Umbilical cord (tissue), 1 donor: ENCODE measurements at regions not wholly inside any gene's neighbourhood (a gene's known extent, or its start where the extent isn't known, plus 50 kb on each side); places are given as distances from the start of the nearest gene placed in this dataset.
"Not testable (repeated sequence)": the region's sequence is repeated elsewhere in the genome, so short reads cannot be mapped to it uniquely, and the experiment has no call there.

ENCODE experiments used
- DNase-seq: peaks from one replicate; pipeline ENCODE4 v3.0.0-alpha.2; 2015; ENCODE audit warnings: low spot score

DNA sequence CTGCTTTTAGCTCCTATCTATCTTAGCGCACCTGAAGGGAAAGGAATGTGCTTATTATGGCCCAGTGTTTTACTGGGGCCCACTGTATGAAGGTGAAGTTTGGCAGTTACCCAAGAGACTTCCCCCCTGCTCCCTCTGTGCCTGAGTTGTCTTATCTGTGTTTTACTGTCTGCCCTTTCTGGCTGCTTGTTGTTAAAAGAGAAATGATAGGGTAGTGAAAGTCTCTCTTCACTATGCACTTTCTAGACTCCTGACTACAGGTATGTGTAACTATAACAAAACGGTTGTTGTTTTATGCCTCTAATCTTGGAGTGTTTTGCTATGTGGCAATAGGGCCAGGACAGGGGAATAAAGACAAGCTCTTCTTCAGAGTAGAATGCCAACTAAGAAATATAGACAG is 326.9 kb downstream of the KIF20B start:
- DNase-seq = no peak

DNA sequence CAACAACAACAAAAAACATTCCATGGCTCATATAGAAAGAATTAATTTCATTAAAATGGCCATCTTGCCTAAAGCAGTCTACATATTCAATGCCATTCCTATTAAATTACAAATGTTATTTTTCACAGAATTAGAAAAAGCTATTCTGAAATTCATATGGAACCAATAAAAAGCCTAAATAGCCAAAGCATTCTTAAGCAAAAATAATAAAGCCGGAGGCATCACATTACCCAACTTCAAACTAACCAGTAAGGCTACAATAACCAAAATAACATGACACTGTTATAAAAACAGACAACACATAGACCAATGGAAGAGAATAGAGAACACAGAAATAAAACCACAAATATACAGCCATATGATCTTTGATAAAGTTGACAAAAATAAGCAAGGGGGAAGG is 330.4 kb downstream of the KIF20B start:
- DNase-seq = no peak

DNA sequence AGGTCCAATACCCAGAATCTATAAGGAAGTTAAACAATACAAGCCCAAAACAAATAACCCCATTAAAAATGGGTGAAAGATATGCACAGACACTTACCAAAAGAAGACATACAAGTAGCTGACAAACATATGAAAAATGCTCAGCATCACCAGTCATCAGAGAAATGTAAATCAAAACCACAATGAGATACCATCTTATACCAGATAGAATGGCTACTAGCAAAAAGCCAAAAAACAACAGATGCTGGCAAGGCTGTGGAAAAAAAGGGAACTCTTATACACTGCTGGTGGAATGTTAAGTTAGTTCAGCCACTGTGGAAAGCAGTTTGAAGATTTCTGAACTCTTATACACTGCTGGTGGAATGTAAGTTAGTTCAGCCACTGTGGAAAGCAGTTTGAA is 331.1 kb downstream of the KIF20B start:
- no peak for DNase-seq

DNA sequence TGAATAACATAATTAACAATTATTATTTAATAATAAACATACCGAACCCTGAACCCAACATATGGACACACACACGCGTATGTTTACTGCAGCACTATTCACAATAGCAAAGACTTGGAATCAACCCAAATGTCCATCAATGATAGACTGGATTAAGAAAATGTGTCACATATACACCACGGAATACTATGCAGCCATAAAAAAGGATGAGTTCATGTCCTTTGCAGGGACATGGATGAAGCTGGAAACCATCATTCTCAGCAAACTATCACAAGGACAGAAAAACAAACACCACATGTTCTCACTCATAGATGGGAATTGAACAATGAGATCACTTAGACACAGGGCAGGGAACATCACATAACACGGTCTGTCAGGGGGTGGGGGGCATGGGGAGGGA is 333.5 kb downstream of the KIF20B start:
- DNase-seq = not testable (repeated sequence)

DNA sequence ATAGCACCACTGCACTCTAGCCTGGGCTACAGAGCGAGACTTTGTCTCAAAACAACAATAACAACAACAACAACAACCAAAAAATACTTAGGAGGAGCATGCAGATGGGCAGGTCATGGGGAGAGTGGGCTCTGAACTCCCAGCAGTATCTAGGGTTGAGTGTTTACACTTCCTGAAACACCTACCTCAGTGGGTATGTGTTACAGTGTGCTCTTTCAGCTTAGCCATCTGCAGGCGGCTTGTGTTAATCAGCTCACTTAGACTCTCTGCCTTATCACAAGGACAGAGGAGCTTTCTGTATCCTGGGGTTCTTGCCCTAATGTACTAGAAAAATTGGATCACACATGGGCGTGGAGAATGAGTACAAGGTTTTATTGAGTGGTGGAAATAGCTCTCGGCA is 340.2 kb downstream of the KIF20B start:
- no peak for DNase-seq

DNA sequence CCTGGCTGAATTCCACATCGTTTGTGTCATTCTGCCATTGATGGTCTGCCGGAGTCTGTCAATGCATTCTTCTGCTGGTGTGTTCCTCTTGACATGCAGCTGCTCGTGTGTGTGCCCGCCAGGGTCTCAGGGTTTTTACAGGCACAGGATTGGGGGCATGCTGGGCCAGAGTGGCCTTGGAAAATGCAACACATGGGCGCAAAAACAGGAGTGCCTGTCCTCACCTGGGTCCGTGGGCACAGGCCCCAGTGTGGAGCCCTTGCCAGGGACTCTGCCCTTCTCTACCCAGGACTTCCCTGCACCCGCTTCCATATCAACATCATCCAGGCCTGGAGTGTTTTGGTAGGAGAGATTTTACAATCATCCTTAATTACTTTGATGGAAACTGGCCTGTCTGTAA is 340.7 kb downstream of the KIF20B start:
- DNase-seq = no peak

DNA sequence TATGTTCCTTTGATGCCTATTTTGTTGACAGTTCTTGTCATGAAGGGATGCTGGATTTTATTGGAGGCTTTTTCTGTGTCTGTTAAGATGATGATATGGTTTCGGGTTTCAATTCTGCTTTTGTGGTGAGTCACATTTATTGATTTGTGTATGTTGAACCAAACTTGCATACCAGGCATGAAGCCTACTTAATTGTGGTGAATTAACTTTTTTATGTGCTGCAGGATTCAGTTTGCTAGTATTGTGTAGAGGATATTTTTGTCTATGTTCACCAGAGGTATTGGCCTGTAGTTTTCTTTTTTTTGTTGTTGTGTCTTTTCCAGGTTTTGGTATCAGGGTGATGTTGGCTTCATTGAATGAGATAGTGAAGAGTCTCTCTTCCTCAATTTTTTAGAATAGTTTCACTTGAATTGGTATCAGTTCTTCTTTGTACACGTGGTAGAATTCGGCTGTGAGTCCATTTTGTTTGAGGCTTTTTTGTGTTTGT is 345.9 kb downstream of the KIF20B start:
- DNase-seq = no peak

DNA sequence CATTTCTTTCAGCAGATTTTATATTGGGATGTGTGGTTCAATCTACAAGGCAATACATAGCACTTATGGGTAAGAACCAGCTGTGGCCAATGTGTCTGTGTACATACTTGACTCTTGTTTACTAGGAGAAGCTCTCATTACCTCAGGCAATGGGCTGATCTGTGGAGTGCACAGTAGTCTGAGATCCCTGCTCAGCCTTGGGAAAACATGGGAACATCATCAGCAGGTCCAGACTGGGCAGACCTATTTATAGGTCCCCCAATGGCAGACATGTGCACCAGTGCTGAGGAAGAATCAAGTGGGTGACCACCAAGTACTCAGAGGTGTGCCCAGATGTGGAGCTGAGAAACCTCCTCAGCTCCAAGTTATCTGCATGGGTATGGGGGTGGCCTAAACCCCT is 349.7 kb downstream of the KIF20B start:
- no peak for DNase-seq

DNA sequence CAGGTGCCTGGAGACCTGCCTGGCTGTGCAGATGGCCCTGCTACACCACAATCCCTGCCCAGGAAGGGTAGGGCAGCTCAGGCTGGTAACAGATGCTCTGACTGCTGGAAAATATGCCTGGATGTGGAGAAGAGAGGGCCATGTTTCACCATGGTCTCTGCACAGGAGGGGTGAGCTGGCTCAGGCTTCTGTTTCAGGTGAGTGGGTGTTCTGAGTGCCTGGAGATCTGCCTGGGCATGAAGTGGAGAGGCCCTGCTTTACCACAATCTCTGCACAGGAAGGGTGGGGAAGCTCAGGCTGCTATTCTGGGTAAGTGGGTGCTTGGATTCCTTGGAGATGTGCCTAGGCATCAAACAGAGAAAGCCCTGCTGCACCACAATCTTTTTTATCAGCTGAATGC is 350.1 kb downstream of the KIF20B start:
- peak; percentile 19 for DNase-seq

DNA sequence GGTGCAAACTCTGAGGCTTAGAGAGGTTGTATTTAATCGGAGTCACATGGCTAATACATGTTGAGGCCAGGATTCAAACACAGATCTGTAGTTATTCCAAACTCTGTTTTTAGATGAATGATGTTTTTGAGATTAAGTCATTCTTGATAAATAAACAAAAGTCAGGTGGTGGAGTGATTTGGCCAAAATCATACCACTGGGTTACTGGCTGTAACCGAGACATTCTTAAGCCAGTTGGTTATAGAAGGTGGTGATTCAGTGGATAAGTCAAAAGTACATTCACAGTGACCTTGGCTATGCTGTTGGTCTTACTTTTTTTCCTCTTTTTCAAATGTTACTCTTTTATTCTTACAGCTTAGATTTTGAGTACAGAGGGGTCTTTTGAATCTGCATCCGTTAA is 361.4 kb downstream of the KIF20B start:
- no peak for DNase-seq

DNA sequence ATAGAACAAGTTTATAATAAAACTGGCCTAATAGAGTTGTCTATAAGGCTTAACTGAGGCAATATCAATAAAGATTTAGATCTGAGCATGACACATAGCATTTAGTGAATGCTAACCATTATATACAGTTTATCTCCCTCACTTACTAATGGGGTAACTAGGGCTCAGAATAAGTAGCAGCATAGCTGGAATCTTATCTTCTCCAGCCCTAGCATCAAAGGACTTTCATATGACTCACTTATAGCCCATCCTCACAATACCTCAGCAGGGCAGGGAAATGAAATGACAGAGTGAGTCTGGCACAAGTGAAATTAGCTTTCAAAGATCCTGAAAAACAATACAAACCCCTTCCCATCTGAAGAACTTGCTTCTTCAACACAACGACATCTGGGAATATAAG is 362.9 kb downstream of the KIF20B start:
- peak; percentile 69 for DNase-seq

DNA sequence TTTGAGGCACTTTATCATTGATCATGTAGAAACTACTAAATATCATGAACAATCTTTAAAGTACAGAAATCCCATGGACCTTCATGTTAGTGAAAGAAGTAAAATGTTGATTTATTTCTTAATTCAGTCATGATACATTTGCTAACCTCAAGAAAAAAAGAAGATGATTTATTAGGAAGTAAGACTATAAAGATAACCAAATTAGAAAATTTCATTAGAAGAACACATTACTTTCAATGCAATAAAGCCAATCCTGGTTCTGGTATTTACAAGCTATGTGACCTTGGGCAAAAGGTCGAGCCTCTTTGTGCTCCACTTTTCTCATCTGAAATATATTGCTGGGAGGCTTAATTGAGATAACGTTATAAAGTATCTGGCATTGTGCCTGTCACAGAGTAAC is 365.0 kb downstream of the KIF20B start:
- DNase-seq = peak; percentile 52

DNA sequence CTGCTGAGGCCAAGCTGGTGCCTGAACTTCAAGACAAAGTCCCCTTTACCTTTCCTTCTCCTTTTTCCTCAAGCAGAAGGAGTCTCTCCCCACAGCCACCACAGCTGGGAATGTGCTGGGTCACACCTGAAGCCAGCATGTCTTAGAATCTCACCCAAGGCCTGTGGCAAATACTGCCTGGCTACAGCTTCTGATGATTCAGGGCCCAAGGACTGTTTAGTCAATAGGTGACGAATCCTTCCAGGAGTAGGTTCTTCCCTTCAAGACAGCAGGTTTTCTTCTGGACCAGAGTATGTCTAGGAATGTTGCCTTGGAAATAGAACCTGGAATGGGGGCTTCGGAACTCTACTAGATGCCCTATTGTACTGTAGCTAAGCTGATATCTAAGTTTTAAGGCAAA is 374.6 kb downstream of the KIF20B start:
- no peak for DNase-seq

DNA sequence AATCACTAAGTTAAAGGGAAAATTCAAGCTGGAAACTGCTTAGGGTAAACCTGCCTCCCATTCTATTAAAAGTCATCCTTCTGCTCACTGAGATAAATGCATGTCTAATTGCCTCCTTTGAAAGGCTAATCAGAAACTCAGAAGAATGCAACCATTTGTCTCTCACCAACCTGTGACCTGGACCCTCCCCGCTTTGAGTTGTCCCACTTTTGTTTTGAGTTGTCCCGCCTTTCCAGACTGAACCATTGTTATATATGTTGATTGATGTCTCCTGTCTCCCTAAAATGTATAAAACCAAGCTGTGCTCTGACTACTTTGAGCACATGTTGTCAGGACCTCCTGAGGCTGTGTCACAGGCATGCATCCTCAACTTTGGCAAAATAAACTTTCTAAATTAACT is 378.4 kb downstream of the KIF20B start:
- DNase-seq = no peak

DNA sequence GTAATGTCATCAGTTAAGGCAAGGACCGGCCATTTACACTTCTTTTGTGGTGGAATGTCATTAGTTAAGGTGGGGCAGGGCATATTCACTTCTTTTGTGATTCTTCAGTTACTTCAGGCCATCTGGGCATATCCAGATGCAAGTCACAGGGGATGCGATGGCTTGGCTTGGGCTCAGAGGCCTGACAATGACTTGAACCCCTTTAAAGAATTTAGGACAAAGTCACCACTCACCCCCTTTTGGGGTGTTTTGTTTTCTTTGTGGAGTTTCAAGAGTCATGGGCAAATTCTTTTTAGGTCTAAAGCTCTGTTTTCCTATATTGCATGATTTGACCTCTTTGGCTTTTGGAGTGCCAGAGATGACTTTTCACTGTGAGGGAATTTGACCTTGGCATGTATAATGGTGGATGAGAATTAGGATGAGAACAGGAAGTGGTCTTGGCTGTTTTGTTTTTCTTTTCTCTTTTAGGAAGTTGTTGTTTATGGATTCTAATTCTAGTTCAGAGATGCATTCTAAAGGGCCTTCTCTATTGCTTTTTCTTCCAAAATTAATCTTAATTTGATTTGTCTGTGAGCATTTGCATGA is 385.3 kb downstream of the KIF20B start:
- DNase-seq = not testable (repeated sequence)

DNA sequence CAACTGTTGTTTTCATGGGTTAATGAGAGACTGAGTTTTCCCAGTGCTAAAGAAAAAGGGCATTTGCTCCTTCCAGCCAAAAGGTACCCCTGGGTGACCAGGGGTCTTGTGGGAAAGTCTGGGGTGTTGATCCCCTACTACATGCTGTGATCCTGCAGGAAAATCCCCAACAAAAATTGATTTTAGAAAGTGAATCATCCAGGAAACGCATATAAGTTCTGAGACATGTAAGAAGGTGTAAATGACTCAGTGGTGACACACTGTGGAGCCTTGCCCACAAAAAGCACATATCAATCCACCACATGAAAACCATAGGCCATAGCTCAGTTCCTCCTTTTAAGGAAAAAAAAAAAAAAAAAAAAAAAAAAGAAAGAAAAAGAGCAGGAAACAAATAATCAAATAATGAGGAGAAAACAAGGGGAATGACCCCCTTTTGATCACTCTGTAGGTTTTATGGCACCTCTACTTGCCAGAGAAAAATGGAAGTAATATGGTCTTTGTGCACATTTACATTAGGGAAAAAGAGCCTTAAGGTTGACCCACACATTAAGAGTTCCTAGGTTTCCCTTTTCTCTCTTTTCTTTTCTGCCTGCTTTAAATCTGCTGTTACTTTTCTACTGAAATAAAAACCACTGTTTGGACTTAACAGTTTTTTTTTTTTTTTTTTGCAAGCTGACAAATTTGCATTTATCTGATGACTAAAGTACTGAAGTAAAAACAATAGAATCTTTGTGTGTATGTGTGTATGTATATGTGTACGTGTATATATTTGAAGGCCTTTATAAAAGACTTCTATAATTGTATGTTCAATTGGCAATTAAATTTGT is 386.0 kb downstream of the KIF20B start:
- DNase-seq = no peak

DNA sequence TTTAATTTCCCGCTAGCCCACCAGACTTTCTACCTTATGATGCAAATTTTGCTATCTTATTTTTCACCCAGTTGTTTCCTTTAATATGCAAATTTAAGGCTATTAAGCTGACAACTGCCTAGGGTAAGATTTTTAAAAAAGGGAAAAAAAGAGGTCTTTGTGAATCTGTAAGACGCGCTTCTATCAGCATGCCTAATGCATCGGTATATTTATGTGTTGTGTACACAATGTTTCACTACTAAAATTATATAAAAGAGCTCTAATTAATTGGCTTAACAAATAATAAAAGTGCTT is 386.6 kb downstream of the KIF20B start:
- DNase-seq = no peak

DNA sequence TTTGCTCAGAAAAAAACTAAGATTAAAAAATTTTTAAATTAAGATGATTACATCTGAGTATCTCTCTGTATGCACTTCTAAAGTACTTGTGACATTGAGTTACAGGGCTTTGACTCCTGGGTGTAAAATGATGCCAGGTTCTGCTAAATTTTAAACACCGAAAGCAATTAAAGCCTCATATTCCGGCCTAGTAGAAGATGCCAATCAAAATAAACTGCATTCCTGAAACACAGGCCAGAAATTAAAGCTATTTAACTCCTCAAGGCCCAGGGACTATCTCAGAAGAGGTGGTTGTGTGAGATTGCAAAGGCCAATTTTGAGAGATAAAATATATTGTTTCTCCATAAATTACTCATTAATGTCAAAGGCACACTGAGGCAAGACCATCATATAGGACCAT is 388.3 kb downstream of the KIF20B start:
- no peak for DNase-seq

DNA sequence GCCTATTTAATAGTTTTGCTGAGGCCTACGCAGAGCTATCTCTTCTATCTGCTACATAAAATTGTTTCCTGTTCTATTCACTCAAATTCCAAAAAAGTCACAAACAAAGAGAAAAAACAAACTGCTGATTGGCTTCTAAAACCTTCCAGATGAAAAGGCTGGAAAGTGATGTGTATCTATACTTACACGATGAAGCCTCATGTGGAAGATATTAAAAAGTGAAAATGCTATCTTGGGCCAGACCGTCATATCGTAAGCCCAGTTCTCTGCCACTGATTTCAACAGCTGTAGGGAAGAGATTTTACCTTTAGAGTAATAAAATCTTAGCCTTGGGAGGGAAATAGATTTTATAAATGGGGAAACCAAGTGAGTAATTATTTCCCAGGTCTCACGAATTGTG is 394.8 kb downstream of the KIF20B start:
- DNase-seq = no peak

DNA sequence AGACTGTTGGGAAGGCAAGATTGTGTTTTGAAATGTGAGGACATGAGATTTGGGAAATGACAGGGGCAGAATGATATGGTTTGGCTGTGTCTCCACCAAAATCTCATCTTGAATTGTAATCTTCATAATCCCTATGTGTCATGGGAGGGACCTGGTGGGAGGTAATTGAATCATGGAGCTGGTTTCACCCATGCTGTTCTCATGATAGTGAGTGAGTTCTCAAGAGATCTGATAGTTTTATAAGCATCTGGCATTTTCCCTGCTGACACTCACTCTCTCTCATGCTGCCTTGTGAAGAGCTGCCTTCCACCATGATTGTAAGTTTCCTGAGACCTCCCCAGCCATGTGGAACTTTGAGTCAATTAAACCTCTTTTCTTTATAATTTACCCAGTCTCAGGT is 406.2 kb downstream of the KIF20B start:
- DNase-seq = not testable (repeated sequence)

DNA sequence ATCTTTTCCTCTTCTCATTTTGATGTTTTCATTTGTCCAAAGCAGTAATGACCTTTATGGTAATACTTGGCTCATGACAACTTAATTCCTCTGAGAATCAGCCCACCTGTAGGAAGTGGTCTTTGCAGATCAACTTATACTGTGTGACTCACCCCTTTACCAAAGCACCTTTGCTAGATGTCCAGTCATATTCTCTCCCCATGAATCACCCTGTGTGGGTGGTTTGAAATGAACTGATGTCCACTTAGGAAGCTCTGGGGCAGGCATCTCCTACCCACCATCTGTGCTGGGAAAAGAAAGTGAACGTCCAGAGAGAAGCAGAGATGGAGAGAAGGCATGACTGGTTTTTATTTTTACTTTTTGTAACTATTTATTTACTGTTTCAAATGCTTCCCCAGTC is 410.3 kb downstream of the KIF20B start:
- DNase-seq = no peak

DNA sequence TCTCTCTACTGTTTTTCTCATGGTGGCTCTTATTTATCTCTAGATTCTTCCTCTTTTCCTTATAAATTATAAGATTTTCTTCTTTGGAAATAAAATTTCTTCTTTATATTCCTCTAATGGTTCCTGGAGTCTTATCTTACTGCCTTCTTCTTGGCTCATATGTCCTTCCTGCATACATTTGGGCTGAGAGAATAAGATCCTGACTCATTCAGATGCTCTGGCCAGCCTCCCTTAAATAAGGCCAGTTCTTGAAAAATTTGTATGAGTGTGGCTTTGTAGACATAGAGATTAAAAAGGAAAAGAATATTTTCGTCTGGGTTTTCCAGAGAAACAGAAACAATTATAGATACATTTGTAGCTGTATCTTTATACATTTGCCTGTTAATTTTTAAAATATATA is 411.3 kb downstream of the KIF20B start:
- peak; percentile 56 for DNase-seq

DNA sequence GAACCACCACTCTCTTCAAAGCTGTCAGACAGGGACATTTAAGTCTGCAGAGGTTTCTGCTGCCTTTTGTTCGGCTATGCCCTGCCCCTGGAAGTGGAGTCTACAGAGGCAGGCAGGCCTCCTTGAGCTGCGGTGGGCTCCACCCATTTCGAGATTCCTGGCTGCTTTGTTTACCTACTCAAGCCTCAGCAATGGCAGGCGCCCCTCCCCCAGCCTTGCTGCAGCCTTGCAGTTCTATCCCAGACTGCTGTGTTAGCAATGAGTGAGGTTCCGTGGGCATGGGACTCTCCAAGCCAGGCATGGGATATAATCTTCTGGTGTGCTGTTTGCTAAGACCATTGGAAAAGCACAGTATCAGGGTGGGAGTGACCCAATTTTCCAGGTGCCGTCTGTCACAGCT is 417.2 kb downstream of the KIF20B start:
- DNase-seq = not testable (repeated sequence)
